H9 (cell line): ENCODE measurements at regions not wholly inside any gene's neighbourhood (a gene's known extent, or its start where the extent isn't known, plus 50 kb on each side); places are given as distances from the start of the nearest gene placed in this dataset.

Source experiments
- DNase-seq: peaks from one replicate; pipeline ENCODE4 v3.0.0-alpha.2; 2017
- H2AFZ ChIP-seq: one replicate; pipeline ENCODE4 v1.6.1; 2013; ENCODE audit warnings: mild to moderate bottlenecking, low read length, control low read depth, moderate library complexity
- H2AK5ac ChIP-seq: 2 replicates; pipeline ENCODE4 v1.6.1; 2013; ENCODE audit warnings: low read length, control low read depth, mixed read lengths; ENCODE audit not compliant: insufficient read length
- H2BK120ac ChIP-seq: one replicate; pipeline ENCODE4 v1.6.1; 2013; ENCODE audit warnings: low read depth, mild to moderate bottlenecking, low read length, control low read depth, inconsistent platforms; ENCODE audit not compliant: poor library complexity, severe bottlenecking
- H2BK12ac ChIP-seq: 2 replicates; pipeline ENCODE4 v1.6.1; 2013; ENCODE audit warnings: low read length, control low read depth, mixed read lengths, low read depth; ENCODE audit not compliant: insufficient read length
- H2BK15ac ChIP-seq: 2 replicates; pipeline ENCODE4 v1.6.1; 2013; ENCODE audit warnings: low read depth, low read length, control low read depth
- H2BK20ac ChIP-seq: one replicate; pipeline ENCODE4 v1.6.1; 2013; ENCODE audit warnings: low read depth, mild to moderate bottlenecking, low read length, control low read depth, inconsistent platforms; ENCODE audit not compliant: poor library complexity, severe bottlenecking
- H2BK5ac ChIP-seq: 2 replicates; pipeline ENCODE4 v1.6.1; 2013; ENCODE audit warnings: low read length, control low read depth, mixed read lengths; ENCODE audit not compliant: insufficient read length
- H3K14ac ChIP-seq: 2 replicates; pipeline ENCODE4 v1.6.1; 2013; ENCODE audit warnings: low read length, control low read depth; ENCODE audit not compliant: insufficient read depth
- H3K18ac ChIP-seq: 2 replicates; pipeline ENCODE4 v1.6.1; 2013; ENCODE audit warnings: low read depth, mild to moderate bottlenecking, mixed read lengths, low read length, control low read depth; ENCODE audit not compliant: insufficient read length
- H3K23ac ChIP-seq: 2 replicates; pipeline ENCODE4 v1.6.1; 2013; ENCODE audit warnings: low read length, control low read depth, mixed read lengths, low read depth; ENCODE audit not compliant: insufficient read length
- H3K23me2 ChIP-seq: 2 replicates; pipeline ENCODE4 v1.6.1; 2013; ENCODE audit warnings: low read depth, mild to moderate bottlenecking, mixed read lengths, low read length, control low read depth; ENCODE audit not compliant: insufficient read length, poor library complexity, severe bottlenecking
- H3K27ac ChIP-seq: 2 replicates; pipeline ENCODE4 v1.5.1; 2013; ENCODE audit warnings: low read length, control low read depth, mixed read lengths, low read depth; ENCODE audit not compliant: insufficient read length
- H3K27me3 ChIP-seq: 2 replicates; pipeline ENCODE4 v1.6.1; 2013; ENCODE audit warnings: low read length, control low read depth, inconsistent platforms; ENCODE audit not compliant: insufficient read depth
- H3K4ac ChIP-seq: 2 replicates; pipeline ENCODE4 v1.6.1; 2013; ENCODE audit warnings: low read depth, mild to moderate bottlenecking, control low read depth, inconsistent platforms, low read length, moderate library complexity
- H3K4me1 ChIP-seq: 2 replicates; pipeline ENCODE4 v1.6.1; 2013; ENCODE audit warnings: low read length, control low read depth, inconsistent platforms; ENCODE audit not compliant: insufficient read depth
- H3K4me2 ChIP-seq: 2 replicates; pipeline ENCODE4 v1.6.1; 2013; ENCODE audit warnings: low read length, control low read depth, mixed read lengths; ENCODE audit not compliant: insufficient read length, insufficient read depth
- H3K56ac ChIP-seq: 2 replicates; pipeline ENCODE4 v1.6.1; 2013; ENCODE audit warnings: low read depth, mild to moderate bottlenecking, mixed read lengths, low read length, control low read depth; ENCODE audit not compliant: insufficient read length
- H3K79me1 ChIP-seq: 2 replicates; pipeline ENCODE4 v1.6.1; 2013; ENCODE audit warnings: low read depth, mild to moderate bottlenecking, moderate library complexity, low read length, control low read depth, inconsistent platforms; ENCODE audit not compliant: insufficient read depth, poor library complexity, severe bottlenecking
- H3K79me2 ChIP-seq: 2 replicates; pipeline ENCODE4 v1.6.1; 2013; ENCODE audit warnings: low read length, control low read depth, inconsistent platforms; ENCODE audit not compliant: insufficient read depth
- H3K9ac ChIP-seq: 2 replicates; pipeline ENCODE4 v1.6.1; 2013; ENCODE audit warnings: low read length, control low read depth, mixed read lengths; ENCODE audit not compliant: insufficient read length; ENCODE audit errors: extremely low read depth
- H3K9me3 ChIP-seq: one replicate; pipeline ENCODE4 v1.6.1; 2013; ENCODE audit warnings: low read depth, low read length, inconsistent platforms; ENCODE audit not compliant: control insufficient read depth
- H3T11ph ChIP-seq: one replicate; pipeline ENCODE4 v1.6.1; 2013; ENCODE audit warnings: mild to moderate bottlenecking, low read length, control low read depth, inconsistent platforms
- H4K20me1 ChIP-seq: one replicate; pipeline ENCODE4 v1.6.1; 2013; ENCODE audit not compliant: control insufficient read depth, insufficient read length, insufficient read depth
- H4K5ac ChIP-seq: 2 replicates; pipeline ENCODE4 v1.6.1; 2013; ENCODE audit warnings: low read depth, mild to moderate bottlenecking, mixed read lengths, low read length, control low read depth; ENCODE audit not compliant: insufficient read length
- H4K8ac ChIP-seq: replicated peaks from 2 replicates; pipeline ENCODE4 v1.6.1; 2013; ENCODE audit warnings: low read length, control low read depth, mixed read lengths, low read depth; ENCODE audit not compliant: insufficient read length
- H4K91ac ChIP-seq: 2 replicates; pipeline ENCODE4 v1.6.1; 2013; ENCODE audit warnings: low read depth, mild to moderate bottlenecking, moderate library complexity, mixed read lengths, low read length, control low read depth; ENCODE audit not compliant: insufficient read length
- H3K27ac Mint-ChIP-seq, 3 experiments: 2 replicates in 2 of 3; 3 replicates in 1 of 3; pipeline ENCODE4 v1.8.0; 2020 to 2021; ENCODE audit warnings: mixed read lengths in 3 of 3, mild to moderate bottlenecking in 1 of 3, moderate library complexity in 1 of 3
- H3K27me3 Mint-ChIP-seq: 2 replicates; pipeline ENCODE4 v1.8.0; 2021; ENCODE audit warnings: low read depth, mild to moderate bottlenecking, moderate library complexity, mixed read lengths
- H3K36me3 Mint-ChIP-seq, 3 experiments: 2 replicates in 2 of 3; 3 replicates in 1 of 3; pipeline ENCODE4 v1.8.0; 2020 to 2021; ENCODE audit warnings: low read depth in 3 of 3, mixed read lengths in 3 of 3; ENCODE audit not compliant: insufficient read depth in 1 of 3
- H3K4me1 Mint-ChIP-seq, 2 experiments: 2 replicates each; pipeline ENCODE4 v1.8.0; 2020; ENCODE audit warnings: mixed read lengths in 2 of 2
- H3K4me3 Mint-ChIP-seq, 2 experiments: 2 replicates in 1 of 2; 3 replicates in 1 of 2; pipeline ENCODE4 v1.8.0; 2020 to 2021; ENCODE audit warnings: mild to moderate bottlenecking in 2 of 2, mixed read lengths in 2 of 2, moderate library complexity in 1 of 2
- H3K9me3 Mint-ChIP-seq, 2 experiments: 2 replicates in 1 of 2; 3 replicates in 1 of 2; pipeline ENCODE4 v1.8.0; 2020; ENCODE audit warnings: mild to moderate bottlenecking in 2 of 2, mixed read lengths in 2 of 2, moderate library complexity in 1 of 2
- CTCF ChIP-seq: fragments of 200-600 bp; sonication (generic); conservative IDR thresholded peaks from 3 replicates; pipeline ENCODE4 v1.8.0; 2021; ENCODE audit warnings: antibody characterized with exemption, mild to moderate bottlenecking
- WGBS: extraction: QIAGEN DNeasy Blood & Tissue Kit; methylation state at CpG from one replicate; pipeline ENCODE4 v1.1.7; 2013; ENCODE audit warnings: missing lambda C conversion rate, low lambda C conversion rate, mixed read lengths; ENCODE audit not compliant: insufficient read length; ENCODE audit errors: extremely low coverage; 5-methylcytosine and 5-hydroxymethylcytosine counted together

- no peak overlapping the region for H3K4me2 ChIP-seq
- H2BK15ac ChIP-seq = no peak overlapping the region
- no peaks in the 10 kb centered on the region for H3K23me2 ChIP-seq
- no peak overlapping the region for H2AFZ ChIP-seq
- Mint-ChIP-seq H3K27me3 (no peaks in the 10 kb centered on the region), H3K9me3 (no peaks in the 10 kb centered on the region), H3K27ac (no peak overlapping the region), H3K36me3 (no peaks in the 10 kb centered on the region), H3K4me1 (peaks cover 26 to 30% of the 10 kb centered on the region in 2 experiments), H3K4me3 (no peak overlapping the region)
- H4K5ac ChIP-seq = no peak overlapping the region
- no peak overlapping the region for H3K18ac ChIP-seq
- H4K20me1 ChIP-seq = no peaks in the 10 kb centered on the region
- no peak overlapping the region for H2BK20ac ChIP-seq
- no peak overlapping the region for H3K4ac ChIP-seq
- H3K23ac ChIP-seq = no peak overlapping the region
- no peak overlapping the region for H2AK5ac ChIP-seq
- H3T11ph ChIP-seq = no peak overlapping the region
- no peaks in the 10 kb centered on the region for H3K79me2 ChIP-seq
- no peak overlapping the region for H3K9ac ChIP-seq
- no CpG with 5 or more reads among the region's 4 CpGs for WGBS
- H2BK12ac ChIP-seq = no peak overlapping the region
- H4K91ac ChIP-seq = no peak overlapping the region
- no peak overlapping the region for H2BK5ac ChIP-seq
- H2BK120ac ChIP-seq = no peak overlapping the region
- H3K14ac ChIP-seq = no peak overlapping the region
- no peak for TF ChIP-seq CTCF
- peaks cover 2% of the 10 kb centered on the region; the same call in 1 of the 2 replicates for H3K4me1 ChIP-seq
- H3K79me1 ChIP-seq = no peaks in the 10 kb centered on the region
- no peaks in the 10 kb centered on the region for H3K27me3 ChIP-seq
- no peaks in the 10 kb centered on the region for H3K9me3 ChIP-seq
- no peak overlapping the region for H3K27ac ChIP-seq
- no peak overlapping the region for H4K8ac ChIP-seq
- DNase-seq = no peak
- no peak overlapping the region for H3K56ac ChIP-seq
Observed at GRCh38 chr1:187045371-187045770, 216.6 kb downstream of the PLA2G4A start.
